Fibroblast of gingiva (primary cell): ENCODE measurements at regions not wholly inside any gene's neighbourhood (a gene's known extent, or its start where the extent isn't known, plus 50 kb on each side); places are given as distances from the start of the nearest gene placed in this dataset.

Source experiments
- DNase-seq: peaks from one replicate; pipeline ENCODE4 v3.0.0-alpha.2; 2011; ENCODE audit warnings: low read depth

- no peak for DNase-seq
Observed at GRCh38 chr11:91813263-91813662, 411.4 kb upstream of the FAT3 start.

DNA sequence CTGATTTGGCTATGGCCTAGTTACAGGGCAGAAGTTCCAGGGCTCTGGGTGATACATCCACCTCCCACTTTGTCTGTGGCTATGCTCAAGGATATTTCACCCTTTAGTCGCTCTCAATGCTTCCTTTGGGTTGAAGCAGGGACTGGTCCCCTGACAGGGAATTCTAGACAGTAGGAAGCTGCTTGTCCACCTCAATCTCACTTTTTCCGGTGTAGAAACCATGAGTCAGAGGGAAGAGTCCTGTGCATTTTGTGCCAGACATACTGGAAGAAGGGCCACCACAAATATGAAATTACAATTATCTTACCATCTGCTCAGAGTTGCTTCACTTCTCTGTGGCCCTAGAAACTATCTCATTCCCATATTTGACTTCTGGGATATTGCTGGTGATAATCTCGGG is 413.7 kb upstream of the FAT3 start:
- DNase-seq = no peak

- DNase-seq = no peak
Observed at GRCh38 chr11:91805293-91805692, 419.3 kb upstream of the FAT3 start.

DNA sequence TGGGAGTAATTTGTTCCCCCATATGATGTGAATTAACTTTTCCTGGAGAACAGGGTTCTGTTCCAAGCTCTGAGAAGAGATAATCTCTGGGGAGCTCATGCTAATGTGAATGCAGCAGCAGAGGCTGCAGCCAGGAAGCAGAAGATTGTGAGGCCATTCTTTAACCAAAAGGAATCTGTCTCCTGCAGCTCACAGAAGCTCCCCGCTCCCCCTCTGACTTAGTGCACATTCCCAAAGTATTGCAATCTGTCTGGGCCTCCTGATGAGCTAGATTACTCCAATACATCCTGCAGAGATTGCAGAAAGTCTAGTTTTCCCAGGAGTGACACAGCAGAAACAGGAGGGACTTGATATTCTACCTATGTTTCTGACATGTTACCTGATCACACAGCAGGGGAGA is 420.6 kb upstream of the FAT3 start:
- DNase-seq = no peak

DNA sequence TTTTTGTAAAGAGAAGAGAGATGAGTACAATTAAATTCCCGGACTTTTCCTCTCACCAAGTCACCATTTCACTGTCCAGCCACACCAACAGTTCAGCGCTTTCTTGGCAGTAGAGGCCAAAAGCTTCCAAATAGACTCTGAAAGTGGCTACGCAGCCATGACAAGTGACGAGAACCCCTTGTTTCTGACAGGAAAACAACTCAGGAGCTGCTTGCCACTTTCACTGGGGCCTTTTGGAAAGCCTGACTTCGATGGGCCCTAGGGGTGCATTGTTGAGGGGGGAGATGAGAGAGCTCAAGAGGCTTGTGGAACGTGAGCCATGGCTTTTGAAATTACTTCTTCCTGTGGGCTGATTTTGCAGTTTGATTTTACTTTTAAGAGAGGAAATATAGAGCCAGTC is 422.1 kb upstream of the FAT3 start:
- no peak for DNase-seq

DNA sequence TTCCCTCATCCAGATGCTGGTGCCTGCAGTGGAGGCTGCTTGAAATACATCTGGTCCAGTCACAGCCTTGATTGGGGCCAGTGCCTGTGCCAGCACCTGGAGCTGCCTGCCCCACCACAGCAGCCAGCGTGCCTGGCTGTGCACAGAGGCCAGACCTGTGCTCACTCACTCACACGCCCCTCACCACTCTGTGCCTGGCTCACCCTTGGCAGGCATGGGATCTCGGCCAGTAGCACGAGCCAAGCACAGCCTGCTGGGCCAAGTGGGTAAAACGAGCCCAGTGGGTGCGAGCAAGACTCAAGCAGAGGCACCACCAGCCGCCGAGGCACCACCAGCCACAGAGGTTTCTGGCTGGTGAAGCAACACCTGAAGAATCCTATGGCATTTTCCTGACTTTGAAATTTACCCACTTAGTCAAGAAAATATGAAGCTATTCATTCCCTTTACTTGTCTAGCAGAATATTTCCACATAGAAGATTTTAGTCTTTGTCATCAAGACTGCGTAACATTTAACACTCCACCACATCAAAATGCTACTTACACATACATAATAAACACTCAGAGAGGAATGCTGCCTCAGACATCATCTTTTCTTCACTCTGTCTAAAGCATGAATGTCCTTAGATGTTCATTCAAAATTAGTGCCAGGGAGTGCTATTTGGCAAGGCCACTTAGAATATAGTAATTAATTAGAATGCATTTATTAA is 424.3 kb upstream of the FAT3 start:
- no peak for DNase-seq

DNA sequence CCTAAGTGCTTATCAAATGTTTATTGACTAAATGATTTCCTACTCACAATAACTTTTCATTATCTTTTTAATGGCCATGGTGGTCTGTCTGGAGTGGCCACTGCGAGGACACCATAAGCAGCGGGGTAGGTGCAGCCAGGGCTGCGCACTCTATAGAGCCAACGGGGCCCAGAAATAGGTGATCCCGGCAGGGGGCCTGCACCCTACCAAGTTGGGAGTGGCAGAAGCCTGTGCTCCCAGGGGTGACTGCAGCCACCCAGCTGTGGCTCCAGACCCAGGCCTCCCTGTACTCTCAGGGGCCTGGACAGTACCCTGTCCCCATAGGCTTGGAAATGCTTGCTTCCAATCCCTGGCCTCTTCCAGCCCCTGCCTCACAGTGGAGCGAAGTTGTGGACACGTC is 426.4 kb upstream of the FAT3 start:
- no peak for DNase-seq

DNA sequence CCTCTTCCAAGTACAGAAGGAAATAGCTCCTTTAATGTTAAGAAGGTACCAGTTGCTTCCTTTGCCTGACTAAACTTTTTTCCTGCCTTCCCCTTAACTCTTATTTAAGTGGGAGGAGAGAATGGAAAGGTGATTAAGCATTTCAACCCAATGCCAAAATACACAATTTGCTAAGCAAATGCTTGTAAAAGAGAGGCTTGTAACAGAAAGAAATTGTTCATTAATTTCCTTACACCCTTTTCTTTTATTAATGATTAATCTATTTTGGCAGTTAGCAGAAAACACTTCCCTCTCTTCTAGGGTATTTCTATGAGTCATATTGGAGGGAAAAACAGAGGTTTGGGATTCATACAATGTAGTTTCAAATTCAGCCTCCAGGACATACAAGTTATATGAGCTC is 427.6 kb upstream of the FAT3 start:
- no peak for DNase-seq

GRCh38 chr11:91795139-91795887 is 429.3 kb upstream of the FAT3 start:
- DNase-seq = no peak

DNA sequence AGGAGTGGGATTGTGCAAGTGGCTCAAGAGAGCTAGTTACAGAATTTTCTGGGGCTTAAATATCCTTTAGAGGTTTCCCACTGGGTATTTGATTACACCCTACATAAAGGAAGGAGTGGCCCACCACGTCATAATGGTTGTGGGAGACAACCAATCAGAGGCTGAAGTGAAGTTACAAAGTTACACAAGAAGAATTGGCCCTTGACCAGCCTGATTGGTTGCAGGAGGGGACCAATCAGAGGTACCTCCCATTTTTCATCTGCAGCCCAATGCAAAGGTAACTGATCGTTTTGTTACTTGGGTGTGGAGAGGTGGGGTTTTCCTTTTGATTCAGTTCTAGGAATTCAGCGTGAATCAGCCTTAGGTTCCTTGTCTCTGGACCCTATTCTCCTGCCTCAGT is 430.5 kb upstream of the FAT3 start:
- no peak for DNase-seq

- no peak for DNase-seq
Observed at GRCh38 chr11:91792779-91793262, 431.8 kb upstream of the FAT3 start.

- DNase-seq = no peak
Observed at GRCh38 chr11:91791171-91791468, 433.5 kb upstream of the FAT3 start.

DNA sequence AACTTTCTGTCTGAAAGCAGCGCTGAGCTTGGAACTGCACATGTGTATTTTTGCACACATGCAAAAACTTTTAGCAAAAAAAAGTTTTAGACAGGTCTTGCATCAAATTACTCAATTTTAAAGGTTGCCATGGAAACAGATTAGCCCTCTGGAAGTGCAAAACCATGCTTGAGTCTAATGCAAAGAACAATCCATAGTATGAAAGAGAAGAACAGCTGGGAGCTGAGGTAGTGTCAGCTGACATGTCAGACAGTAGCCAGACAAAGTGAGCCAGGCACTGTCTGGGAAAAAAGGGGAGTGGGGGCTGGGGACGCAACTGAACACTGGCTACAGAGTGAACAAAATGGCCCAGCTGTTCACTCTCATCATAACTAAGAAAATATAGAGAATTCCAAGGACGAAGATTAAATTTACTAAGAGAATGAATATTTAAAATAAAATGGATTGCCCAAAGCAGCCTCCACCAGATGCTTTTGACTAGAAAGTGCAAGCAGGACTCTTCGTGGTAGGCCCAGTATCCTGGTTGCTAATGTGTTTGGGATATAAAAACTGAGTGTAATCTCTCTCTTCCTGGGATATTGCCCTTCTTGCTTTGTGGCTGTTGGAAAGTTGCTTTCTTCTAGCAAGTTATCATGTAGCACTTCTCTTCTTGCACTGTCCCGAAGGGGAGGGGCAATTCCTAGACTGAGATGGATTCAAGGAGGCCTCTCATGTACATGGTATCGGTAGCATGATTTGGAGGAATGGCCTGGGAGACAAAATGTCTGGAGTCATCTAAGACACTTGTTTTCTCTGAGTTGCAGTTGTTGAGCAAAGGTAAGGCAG is 434.1 kb upstream of the FAT3 start:
- DNase-seq = no peak

GRCh38 chr11:91788764-91789163 is 435.9 kb upstream of the FAT3 start:
- no peak for DNase-seq

- DNase-seq = no peak
Observed at GRCh38 chr11:91786097-91786496, 438.5 kb upstream of the FAT3 start.

- no peak for DNase-seq
Observed at GRCh38 chr11:91783173-91783572, 441.4 kb upstream of the FAT3 start.

- DNase-seq = no peak
Observed at GRCh38 chr11:91778758-91779157, 445.9 kb upstream of the FAT3 start.

GRCh38 chr11:91776655-91777054 is 448.0 kb upstream of the FAT3 start:
- DNase-seq = no peak

DNA sequence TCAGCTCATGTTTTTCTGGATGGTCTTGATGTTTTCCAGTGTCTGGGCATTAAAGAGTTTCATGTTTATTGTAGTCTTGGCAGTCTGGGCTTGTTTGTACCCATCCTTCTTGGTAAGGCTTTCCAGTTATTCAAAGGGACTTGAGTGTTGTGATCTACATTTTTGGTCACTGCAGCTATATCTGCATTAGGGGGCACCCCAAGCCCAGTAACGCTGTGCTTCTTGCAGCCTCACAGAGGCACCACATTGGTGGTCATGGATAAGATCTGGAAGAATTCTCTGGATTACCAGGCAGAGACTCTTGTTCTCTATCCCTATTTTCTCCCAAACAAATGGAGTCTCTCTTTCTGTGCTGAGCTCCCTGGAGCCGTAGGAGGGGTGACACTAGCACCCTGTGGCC is 451.5 kb upstream of the FAT3 start:
- DNase-seq = no peak

DNA sequence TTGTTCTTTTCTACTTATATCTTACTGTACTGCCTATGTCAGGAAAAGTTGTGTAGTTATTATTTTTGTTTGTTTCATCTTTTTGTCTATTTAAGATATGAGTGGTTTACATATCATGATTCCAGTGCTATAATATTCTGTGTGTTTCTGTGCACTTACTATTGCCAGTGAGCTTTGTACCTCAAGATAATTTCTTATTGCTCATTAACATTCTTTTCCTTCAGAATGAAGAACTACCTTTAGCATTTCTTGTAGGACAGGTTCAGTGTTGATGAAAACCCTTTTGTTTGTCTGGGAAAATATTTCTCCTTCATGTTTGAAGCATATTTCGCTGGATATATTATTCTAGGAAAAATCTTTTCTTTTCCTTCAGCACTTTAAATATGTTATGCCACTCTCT is 452.7 kb upstream of the FAT3 start:
- DNase-seq = no peak

DNA sequence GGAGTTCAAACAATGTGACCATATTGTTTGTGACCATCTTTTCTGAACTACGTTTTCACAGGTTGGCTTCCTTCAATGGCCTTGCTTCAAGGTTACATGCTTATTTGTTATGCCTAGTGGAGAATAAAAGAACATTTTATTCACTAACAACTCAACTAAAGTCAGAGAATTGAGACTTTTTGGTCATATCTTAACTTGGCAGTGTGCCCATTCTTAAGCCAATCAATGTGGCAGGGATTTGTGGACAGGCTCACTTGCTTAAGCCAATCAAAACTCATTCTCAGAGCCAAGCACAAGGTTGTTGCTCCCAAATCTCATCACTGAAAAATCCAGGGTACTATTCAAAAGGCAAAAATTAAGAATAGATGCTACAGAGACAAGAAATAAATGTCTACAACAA is 455.8 kb upstream of the FAT3 start:
- no peak for DNase-seq

DNA sequence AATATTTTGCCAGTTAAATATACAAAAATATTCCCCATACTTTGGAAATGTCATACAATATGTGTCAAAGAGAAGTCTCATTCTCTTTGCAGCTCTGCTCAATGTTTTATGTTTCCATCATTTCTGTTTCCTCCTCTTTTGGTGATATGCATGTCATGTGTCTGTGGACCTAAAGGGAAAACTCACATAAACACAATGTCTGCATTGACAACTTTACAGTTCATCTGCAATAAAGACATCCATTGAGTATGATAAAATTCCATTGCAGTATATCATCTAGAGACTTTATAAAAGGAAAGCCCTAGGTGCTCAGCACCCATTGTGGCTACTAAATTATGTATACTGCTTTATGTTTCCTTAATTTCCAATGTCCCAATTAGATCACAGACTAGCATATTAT is 461.3 kb upstream of the FAT3 start:
- DNase-seq = no peak

DNA sequence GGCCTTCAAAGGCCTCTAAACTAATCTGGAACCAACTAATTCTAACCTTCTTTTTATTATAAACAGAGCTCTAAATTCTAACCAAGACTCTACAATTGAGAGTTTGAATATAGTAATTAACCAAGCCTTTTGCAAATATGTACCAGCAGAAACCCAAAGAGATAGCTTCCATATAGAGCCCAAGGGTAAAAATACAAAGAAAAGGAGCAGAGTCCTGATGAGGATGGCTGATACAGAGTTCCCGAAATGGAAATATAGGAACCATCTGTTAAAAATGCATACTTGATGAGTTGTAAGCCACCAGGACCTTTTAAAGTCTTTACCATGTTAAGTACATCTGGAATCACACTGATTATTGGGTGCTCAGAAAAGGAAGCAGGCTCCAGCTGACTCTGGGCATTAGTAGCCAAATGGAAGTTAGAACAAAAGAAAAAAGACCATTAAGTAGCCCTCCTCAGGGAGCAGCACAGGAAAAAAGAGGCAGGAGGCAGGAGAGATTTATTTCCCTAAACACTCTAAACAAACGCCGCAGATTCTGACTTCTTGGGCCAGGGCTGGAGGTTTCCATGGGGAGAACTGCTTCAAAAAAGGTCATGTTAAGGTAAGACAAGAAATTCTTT is 463.1 kb upstream of the FAT3 start:
- no peak for DNase-seq
